GM18498 (cell line): ENCODE measurements at regions not wholly inside any gene's neighbourhood (a gene's known extent, or its start where the extent isn't known, plus 50 kb on each side); places are given as distances from the start of the nearest gene placed in this dataset.

Experiments used
- ATAC-seq: cut with Tn5 transposase; IDR thresholded peaks from one replicate; pipeline ENCODE4 v1.9.1; 2021; ENCODE audit warnings: mild to moderate bottlenecking, moderate library complexity; ENCODE audit not compliant: unreplicated experiment

DNA sequence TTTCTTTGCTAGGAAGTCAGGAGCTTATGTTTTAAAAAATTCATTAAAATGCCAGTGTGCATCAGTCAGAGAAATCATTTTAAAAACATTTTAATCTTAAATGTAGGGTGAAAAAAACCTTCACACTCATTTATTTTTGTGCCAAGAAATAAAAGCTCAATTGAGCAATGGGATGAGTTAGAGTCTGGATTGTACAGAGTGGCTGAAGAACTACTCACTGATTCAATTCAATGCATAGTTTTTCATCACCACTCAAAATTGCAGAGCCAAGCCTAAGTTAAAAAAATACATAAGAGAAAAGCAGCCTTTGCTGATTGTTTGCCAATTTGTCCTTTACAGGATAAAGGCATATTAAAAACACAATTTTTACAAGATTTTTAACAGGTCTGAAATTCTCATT, 168.2 kb upstream of the DMRTA1 start:
- ATAC-seq = no peak

GRCh38 chr9:22279636-22280035, 167.0 kb upstream of the DMRTA1 start:
- ATAC-seq = no peak

GRCh38 chr9:22285066-22285465, 161.6 kb upstream of the DMRTA1 start:
- no peak for ATAC-seq

GRCh38 chr9:22286661-22287060, 160.0 kb upstream of the DMRTA1 start:
- no peak for ATAC-seq

- ATAC-seq = no peak
These were observed 158.0 kb upstream of the DMRTA1 start for GRCh38 chr9:22288661-22289060.

GRCh38 chr9:22307013-22307711, 139.5 kb upstream of the DMRTA1 start:
- ATAC-seq = no peak

DNA sequence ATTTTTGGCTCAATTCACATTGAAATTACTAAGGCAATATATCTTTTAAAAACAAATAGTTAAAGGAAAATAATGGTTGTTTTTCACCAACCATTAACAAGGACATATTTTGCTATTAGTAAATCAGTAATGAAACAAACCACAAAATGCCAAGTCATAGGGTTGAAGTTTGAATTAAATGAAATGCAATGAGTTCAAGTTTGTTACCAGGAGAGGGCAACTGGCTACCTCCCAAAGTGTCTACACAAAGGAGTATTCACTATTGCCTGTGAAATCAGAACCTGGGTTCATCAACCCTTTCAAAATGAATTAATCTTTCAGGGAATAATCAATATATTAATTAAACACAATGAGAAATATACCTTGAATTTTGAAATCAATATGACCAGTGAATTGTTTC, 138.4 kb upstream of the DMRTA1 start:
- ATAC-seq = no peak

- ATAC-seq = no peak
These were observed 130.0 kb upstream of the DMRTA1 start for GRCh38 chr9:22316645-22317044.

GRCh38 chr9:22331533-22331932, 115.1 kb upstream of the DMRTA1 start:
- no peak for ATAC-seq

DNA sequence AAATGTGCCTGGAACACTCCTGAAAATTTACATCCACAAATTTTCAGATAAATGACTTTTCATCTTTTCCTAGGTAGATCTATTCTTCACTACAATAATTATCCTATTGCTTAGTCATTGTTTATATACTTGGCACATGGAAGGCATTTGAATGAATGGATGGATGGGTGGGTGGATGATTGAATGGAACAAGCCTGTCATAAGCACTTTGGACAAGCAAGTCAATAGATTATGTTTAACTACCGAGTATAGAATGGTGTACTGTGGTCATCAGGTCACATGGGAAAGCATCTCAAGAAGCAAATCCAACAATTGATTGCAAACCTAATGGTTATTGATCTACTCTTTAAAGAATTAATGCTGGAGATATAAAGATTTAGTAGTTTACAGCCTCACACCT, 114.4 kb upstream of the DMRTA1 start:
- ATAC-seq = no peak

GRCh38 chr9:22337261-22337660, 109.4 kb upstream of the DMRTA1 start:
- no peak for ATAC-seq

GRCh38 chr9:22342491-22343217, 104.0 kb upstream of the DMRTA1 start:
- ATAC-seq = no peak

GRCh38 chr9:22343218-22343611, 103.4 kb upstream of the DMRTA1 start:
- no peak for ATAC-seq

- ATAC-seq = no peak
These were observed 91.8 kb upstream of the DMRTA1 start for GRCh38 chr9:22354699-22355384.

DNA sequence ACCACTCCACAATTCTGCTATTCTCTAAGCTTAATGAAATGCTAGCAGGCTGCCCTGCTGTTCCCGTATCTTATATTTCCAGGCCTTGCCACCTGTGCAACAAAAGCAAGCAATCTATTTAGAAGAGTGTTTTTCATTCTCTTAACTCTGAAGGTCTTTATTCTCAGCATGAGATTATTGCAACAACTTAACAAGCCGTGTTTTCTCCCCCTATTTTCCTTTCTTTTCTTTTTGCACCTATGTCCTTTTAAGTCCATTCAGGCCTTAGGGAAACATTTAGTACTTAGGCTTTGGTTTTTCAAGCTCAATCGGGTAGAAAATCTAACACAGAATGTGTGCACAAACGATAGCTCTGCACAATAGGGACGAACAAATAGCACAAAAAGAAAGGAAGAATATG, 89.6 kb upstream of the DMRTA1 start:
- no peak for ATAC-seq

GRCh38 chr9:22363421-22363887, 83.2 kb upstream of the DMRTA1 start:
- no peak for ATAC-seq

DNA sequence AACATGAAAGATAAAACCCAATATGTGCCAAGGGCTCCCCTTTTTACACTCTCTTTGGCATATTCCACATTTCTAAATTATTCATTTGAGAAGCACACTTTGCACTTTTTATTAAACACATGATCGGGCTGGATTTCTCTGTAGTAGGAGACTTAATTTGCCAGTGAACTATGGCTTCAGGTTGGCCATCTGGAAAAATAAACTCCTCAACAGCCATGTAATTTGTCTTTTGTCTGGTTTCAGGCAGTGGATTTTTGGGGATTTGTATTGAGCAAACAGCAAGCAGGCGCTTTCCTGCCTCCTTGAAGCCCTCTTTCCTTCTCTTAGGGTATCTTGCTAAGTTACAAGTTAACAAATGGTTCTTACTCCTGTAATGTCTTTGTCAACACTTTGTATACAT, 73.0 kb upstream of the DMRTA1 start:
- no peak for ATAC-seq

- no peak for ATAC-seq
These were observed 72.6 kb upstream of the DMRTA1 start for GRCh38 chr9:22374051-22374450.

- ATAC-seq = no peak
These were observed 67.4 kb upstream of the DMRTA1 start for GRCh38 chr9:22379272-22379671.

GRCh38 chr9:22381170-22381569, 65.5 kb upstream of the DMRTA1 start:
- ATAC-seq = no peak

DNA sequence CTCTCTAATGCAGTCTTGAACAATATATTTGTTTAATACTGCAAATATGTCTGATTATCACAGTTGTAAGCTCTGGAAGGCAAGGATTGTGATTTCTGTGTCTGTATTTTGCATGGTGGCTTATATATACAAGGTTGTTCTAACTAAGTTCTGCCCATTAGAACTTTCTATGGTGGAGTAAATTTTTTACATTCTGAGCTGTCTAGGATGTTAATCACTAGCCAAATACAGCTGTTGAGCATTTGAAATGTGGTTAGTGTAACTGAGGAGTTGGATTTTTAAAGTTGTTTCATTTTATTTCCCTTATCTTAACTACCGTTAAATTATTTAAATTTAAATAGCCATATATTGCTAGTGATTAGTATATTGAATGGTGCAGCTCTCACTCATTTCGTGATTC, 64.3 kb upstream of the DMRTA1 start:
- no peak for ATAC-seq

GRCh38 chr9:22383718-22384117, 62.9 kb upstream of the DMRTA1 start:
- ATAC-seq = no peak
